Hypothalamus (tissue), 51 donors: ENCODE measurements at regions not wholly inside any gene's neighbourhood (a gene's known extent, or its start where the extent isn't known, plus 50 kb on each side); places are given as distances from the start of the nearest gene placed in this dataset.

Experiments used
- DNase-seq, 51 donors: peaks; one replicate each; lab custom pipeline; 2025; lab: John Stamatoyannopoulos, UW

DNA sequence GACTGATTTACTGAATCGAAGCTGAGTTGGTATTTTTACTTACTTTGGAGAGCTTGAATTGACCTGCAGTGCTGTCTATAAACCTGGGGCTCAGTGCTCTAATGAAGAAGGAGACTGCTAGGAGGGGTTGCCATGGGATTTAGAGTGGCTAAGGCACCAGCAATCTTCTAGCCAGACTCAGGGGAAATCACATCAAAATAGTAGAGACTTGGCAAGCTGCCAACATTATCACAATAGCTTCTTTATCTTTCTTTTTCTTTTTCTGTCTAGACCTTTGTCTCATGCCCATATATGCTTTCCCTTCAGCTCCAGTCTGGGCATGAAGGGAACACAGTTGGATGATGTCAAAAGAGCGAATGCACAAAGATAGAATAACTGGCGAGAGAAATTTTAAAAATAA is 301.1 kb upstream of the DPYD start:
- DNase-seq = peak in 1 of 51 donors; percentile 0

DNA sequence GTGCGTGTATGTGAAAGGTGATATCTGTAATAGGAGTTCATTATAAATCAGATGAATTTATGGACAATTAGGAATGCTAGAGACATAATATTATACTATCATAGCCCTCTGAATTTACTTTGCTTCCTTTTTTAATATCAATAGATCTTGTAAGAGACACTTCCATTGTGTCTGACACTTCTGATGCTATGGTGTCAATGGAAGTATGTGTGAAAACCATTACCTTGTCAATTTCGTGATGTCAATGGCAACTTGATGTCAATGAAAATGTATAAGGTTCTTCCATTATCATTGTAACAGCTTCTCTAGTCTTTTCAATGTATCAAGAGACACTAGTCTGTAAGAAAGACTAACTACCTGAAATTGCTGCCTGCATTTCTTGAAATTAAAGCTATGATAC is 296.8 kb upstream of the DPYD start:
- no peak for DNase-seq

DNA sequence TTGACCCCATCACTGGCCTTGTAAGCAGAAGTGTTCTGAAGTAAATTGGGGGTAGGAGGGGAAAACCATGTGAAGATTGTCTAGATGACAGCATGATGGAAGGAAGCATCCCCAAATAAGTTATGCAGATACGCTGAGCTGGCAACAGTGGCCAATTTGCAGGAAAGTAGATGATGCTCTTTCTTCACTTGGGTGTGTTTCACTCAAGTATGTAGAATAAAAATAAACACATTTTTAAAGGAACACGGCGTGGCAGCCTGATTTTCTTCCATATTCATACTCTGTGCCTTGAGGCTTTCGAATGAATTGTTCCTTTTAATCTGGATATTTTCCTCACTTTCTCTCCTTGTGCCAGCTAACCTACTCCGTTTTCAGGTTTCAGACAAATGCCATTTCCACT is 295.5 kb upstream of the DPYD start:
- no peak for DNase-seq

DNA sequence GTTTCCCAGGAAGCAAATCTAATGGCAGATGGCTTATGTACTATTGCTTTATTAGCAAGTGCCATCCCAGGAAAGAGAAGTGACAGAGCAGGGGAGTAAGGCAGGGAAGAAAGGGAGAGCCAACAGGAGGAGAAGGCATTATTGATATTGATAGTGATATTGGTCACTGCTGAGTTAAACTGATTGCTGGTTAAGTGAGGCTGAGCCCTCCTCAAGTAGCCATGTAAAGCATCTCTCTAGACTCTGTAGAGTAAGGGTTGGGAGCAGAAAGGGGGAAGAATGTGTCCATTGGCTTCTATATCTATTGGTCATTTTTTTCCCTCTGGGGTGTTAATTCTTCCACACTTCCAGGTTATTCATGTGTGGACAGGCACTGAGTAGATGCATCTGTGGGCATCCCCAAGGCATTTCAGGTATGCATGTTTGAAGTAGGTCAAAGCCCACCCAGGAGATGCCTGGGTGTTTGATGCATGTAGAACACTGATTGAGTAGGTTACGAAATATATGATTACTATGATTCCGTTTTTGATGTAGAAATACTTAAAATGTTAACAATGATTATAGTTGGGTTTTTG is 290.5 kb upstream of the DPYD start:
- DNase-seq = no peak

DNA sequence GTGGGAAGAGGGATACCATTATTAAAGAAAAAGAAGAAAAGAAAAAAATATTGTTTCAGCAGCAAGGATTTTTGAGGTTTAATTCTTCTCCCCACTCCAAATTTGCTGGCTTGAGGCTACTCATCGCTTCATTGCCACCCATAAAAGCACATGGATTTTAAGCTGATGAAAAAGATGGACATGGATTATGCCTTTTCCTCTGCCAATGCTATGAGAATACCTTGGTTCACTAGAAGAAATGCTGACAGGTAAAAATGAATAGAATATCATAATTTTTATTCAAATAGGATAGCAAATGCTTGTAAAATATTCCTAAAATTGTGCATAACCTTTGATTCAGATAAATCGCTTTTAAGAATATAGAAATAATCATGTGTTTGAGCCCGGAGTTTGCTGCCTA is 289.7 kb upstream of the DPYD start:
- DNase-seq = no peak

DNA sequence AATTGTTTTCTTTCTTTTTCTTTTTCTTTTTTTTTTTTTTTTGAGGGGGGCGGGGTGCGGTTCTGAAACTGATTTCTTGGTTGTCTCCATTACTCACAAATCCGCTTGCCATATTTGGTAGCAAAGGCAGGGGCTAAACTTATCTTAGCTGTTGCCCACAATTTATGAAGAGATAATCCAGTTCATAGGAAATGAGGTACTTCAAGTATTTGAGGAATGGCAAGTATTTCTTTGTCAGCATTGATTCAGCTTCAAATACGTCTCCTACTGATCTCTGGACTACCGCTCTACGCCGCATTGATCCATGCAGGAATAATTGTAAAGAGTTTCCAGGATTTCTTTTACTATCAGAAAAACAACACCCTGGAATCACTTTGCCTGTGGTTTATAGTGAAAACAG is 289.2 kb upstream of the DPYD start:
- no peak for DNase-seq

DNA sequence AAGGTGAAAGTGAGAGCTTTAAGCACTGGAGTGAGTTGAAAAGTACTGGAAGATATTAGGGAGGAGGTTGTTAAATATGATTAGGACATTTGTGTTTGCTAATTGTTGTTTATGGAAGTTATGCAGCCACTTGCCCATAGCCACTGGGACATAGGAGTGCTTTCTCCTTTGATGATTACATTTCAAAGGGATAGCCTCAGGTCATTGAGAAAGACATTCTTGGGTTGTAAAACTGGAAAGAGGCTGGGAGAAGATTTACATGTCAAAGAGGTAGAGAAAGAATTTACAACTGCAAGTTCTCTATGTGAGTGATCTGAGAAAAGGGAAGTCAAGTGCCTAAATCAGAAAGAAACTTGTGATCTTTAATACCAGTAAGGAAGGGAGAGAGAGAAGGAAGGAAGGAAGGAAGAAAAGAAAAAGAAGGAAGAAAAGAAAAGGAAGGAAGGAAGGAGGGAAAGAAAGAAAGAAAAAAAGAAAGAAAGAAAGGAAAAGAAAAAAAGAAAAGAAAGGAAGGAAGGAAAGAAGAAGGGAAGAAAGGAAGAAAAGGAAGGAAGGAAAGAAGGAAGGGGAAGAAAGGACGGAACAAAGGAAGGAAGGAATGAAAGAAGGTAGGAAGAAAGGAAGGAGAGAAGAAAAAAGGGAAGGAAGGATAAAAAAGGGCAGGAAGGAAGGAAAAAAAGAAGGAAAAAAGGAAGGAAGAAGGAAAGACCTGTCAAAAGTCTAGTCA is 284.6 kb upstream of the DPYD start:
- DNase-seq = no peak

DNA sequence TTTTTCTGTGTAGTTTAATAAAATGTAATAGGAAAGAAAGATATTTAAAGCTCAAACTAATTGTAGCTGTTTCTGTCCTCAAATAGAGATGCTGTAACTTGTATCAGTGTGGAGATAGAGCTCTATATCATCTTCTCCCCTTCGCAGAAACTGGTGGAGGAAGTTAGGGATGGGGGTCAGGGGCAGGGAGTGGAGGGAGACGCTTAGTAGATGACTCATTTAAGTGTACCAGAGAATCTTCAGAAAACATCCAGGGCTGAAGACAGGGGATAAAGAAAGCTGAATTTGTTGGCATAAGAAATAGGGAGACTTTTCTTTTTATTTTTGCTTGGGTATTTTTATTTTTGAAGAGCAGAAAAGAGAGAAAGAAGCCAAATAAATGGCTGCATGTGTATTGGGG is 282.6 kb upstream of the DPYD start:
- no peak for DNase-seq

DNA sequence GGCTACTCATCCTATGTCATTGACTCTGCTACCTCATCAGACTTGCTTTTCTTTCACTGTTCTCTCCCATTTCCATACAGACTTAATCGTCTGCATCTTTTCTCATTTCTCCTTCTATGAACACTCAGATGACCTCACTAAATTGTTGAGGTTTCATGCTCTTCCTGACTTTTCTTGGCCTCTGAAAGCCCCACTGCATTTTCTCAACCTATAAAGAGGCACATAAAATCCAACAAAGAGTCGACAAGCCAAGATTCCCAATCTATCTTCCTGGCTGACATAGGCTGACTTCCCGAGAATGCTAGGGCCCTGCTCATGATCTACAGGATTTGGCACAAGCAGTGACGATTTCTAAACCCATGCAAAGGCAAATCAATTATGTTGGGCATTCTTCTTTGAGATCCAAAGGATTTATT is 280.8 kb upstream of the DPYD start:
- no peak for DNase-seq

DNA sequence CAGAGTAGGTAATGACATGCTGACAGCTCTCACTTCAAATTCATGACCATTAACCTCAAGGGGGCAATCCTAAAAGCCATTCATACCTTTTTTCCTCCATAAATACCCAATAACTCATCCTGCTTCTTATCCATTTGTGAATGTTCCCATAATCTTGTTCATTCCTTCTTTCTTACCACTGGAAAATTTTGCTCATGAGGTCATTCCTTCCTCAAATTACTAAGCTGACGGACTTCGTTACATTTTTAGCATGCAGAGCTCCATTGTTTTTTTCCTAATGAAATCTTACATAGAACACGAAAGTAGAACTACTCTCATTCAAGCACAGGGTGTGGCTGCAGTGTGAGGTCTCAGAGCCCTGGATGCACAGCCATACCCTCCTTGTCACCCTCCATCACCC is 276.5 kb upstream of the DPYD start:
- no peak for DNase-seq

DNA sequence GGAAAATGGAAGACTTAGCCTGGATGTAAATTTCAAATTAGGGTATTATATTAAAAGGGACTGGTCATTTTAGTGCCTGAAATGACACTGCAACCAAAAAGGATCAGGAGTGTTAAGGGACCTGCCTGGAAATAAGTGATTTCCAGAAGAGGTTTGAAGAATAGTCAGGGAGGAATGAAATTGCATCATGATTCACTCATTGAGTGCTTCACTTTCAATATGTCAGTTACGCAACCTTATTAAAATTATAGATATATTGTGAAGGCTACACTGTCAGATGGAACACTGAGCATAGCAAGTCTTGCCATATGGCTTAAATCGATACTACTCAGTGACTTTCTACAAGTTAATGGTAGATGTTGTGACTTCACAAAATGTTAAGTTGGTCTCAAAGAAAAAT is 275.2 kb upstream of the DPYD start:
- DNase-seq = no peak

DNA sequence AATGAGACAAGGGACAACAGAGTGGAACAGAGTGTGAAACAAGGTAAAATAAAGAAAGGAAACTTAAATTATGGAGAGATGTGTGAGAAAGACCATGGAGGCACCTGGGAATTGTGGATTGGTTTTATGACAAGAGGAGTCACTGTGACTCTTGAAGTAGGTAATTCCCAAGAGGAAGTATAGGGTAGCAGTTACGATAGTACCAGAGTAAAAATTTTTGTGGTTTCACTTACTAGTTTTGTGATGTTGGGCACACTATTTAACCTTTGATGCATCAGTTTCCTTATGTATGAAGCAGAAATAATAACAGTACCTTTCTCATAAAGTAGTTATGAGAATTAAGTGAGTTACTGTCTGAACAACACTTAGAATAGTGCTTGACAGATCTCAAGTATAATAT is 267.9 kb upstream of the DPYD start:
- DNase-seq = no peak

DNA sequence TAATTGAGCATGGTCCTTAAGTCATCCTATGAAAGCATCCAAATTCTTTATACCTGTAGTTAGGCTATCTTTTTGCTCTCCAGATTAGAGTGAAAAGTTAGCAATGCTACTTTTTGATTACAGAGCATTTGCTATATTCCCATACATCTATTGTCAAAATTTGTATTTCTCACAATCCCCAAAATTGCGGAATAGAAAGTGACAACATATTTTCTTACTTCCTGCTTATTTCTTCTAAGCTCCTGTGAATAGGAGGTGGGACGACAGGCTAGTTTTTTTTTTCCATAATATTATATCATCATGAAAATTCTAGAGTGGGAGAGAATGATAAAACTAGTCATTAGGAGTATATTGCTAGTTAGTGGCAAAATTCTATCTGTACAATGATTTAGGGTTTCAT is 264.0 kb upstream of the DPYD start:
- DNase-seq = no peak

DNA sequence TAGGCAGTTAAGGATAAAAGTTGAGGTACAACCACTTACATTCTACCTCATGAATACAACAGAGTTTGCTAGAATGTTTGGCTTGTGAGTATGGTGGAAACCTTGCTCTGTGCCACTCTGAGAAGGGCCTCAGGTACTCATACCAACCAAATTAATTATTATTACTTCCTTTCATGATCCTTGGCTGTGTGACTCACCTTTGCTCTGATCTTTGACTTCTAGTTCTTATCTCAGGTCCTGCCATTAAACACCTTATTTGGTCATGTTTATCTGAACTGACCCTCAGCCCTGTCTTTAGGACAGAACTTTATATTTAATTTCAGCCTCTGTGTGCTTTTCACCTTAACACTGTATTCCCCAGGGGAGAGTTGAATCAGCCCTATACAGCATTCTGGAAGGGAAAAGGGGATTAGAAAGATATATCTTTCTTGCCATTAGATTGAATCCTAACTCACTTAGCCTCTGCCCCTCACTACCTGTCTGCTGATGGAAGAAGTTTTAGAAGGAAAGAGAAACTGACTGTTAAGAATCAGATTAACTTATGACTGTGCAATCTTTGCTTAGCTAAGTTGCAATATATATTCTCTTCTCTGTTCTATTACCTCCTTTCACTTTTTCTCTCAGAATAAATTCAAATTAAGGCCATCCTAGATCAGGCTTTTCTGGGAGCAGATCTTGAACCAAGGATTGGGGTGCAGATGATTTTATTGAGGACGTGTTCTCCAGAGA is 260.4 kb upstream of the DPYD start:
- DNase-seq = no peak

DNA sequence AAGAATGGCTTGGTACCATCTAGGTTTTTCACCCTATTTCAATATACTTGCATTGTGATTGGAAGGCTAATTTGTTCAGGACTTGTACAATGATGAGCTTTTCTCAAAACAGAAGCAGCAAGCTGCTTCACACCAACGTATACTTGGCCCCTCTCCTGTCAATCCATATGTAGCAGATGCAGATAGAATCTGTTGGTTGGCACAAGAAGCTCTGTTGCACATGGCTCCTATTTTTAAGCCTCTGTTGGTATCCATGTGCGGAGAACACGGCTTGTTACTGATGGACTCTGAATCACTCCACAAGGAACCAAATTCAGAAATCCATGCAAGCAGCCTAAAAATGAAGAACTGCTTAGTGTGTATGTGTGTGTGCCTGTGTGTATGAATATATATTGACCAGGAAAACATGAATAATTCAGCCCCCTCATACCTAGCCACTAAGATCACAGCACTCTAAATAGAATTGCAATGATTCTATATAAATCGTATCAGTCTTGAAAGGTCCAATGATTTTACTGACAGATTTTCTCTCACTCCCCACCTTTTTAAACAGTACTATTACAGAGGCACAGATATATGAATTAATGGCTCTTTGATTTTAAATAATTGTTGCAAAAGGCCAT is 258.4 kb upstream of the DPYD start:
- peak in 1 of 51 donors; percentile 11 for DNase-seq

DNA sequence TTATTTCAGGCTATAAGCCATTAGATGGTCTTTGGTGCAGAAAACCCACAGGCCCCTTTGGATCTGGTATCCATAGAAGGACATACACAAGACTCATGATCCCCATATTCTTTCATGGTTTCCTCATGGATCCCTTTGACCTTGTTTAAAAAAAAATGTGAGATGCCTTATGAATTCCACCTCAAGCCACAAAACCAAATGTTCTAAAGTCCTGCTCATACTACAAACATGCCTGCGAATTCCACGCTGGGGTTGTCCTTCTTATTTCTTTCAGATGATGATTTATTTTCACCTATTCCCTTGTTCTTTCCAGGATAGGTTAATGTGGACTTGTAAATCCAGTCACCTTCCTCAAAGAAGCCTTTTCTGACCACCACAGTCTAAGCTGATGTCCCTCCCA is 256.9 kb upstream of the DPYD start:
- DNase-seq = no peak

DNA sequence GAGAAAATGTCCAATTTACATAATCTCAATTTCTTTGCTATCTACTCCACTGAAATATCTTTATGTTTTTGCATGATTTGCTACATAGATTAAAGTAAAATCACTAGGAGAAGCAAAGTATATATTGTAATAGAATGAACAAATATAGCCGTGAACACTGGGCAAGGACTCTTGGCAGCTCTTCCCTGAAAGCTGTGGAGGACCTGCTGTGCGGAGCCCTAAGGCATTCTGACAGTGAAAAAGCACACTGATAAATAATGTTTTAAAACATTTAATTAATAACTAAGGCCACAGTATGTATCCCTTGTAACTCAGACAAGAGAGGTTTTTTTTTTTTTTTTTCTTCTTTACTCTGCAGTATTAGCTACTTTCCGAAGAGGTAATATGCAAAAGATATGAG is 256.1 kb upstream of the DPYD start:
- DNase-seq = no peak

DNA sequence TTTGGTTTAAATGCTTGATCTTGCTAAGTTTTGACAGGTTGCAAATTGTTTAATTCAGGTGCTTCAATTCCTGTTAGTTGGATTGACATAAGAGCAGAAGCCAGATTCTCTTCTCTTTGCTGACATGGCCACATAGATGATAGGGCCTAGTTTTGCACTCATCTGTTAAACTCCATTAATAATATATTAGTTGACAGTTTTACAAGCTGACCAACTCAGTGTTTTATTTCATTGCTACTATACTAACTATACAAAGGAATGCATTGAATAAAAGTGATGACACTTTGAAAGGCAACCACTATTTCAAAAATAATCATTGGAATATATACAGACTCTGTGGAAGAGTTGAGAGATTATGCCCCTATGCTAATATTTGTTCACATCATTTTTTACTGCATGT is 255.6 kb upstream of the DPYD start:
- DNase-seq = no peak

DNA sequence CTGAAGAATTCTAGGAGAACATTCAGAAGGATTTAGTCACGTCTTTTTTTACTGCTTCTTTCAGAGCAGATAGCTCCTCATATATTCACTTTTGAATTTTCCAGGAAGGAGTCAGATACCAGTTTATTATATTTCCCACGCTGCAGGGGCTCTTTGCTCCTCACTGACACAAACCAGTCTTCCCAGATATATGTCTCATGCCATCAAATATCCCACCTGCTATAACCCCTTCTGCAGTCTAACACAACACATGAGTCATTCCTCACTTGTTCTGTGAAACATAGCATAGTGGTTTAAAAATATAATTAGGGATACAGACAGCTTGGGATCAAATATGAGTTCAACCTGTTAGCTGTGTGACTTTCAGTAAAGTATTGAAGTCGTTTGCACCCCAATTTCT is 251.7 kb upstream of the DPYD start:
- no peak for DNase-seq

DNA sequence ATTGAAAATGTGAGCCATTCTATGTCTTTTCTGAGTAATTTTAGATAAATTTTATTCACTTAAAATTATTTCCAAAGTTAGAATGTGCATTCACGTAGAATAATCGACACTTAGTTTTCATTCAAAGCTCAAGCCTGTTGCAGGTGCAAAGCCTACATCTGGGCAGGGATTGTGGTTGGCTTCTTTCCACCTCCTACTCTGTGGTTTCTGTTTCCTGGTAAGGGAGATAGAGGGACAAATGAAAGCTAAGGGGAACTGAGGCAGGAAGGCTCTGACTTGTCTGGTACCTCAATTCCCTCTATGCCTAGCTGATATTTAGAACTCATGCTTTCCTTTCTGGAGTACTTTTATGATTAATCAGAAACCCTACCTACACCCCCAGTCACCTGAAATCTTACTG is 251.2 kb upstream of the DPYD start:
- no peak for DNase-seq

DNA sequence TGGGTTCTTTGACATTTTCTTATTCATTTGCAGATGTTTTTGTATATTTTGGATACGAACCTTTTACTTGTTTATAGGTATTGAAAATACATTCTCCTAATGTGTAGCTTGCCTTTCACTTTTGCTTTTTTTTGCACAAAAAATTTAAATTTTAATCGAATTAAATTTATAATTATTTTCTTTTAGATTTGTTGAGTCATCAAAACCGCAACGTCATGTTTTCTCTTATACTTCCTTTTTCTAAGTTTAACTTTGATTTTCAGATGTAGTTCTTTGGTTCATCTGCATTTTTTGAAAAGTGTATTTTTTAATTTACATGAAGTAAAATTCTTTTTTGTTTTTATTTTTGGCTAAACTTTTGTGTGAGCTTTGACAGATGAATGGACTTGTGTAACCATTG is 243.7 kb upstream of the DPYD start:
- DNase-seq = no peak
